ENCODE measurements at regions not wholly inside any gene's neighbourhood (a gene's known extent, or its start where the extent isn't known, plus 50 kb on each side); places are given as distances from the start of the nearest gene placed in this dataset.

DNA sequence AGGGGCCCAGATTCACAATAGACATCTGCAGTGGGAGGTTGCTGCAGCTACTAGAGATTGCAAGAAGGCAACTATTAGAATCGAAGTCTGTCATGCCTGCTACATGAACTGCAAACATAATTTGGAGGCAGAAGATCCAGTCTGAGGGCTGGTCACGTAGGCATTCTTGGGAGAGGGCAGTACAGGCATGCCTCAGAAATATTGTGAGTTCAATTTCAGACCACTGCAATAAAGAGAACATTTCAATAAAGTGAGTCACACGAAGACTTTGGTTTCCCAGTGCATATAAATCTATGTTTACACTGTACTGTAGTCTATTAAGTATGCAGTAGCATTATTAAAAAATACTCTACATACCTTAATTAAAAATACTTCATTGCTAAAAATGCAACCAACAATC lies 585.8 kb upstream of the FAT1 start:
- TF ChIP-seq ZNF274 (IDR thresholded peaks at IDR 0.05; ENCODE audit: low read depth, low read length) (no peak), SUZ12 (IDR thresholded peaks at IDR 0.05; ENCODE audit: extremely low read depth, insufficient read depth, insufficient read length) (no peak)

Data from NT2/D1 (cell line).